K562 (cell line): ENCODE measurements at regions not wholly inside any gene's neighbourhood (a gene's known extent, or its start where the extent isn't known, plus 50 kb on each side); places are given as distances from the start of the nearest gene placed in this dataset.

Experiments
- ATAC-seq: fragments of 200-7000 bp; cut with Tn5 transposase; 3 replicates; pipeline ENCODE4 v1.9.1; 2020; ENCODE audit warnings: moderate library complexity
- BruUV-seq: library from RNA; stranded (reverse); fragments of 400-500 nt; replicated peaks from 2 replicates; lab custom pipeline; 2021; lab: Mats Ljungman, UMichigan
- CTCF ChIA-PET: fragments of 300-600 bp; formaldehyde crosslinking; extraction: SDS; loops from one replicate; lab custom pipeline; 2021; ENCODE audit warnings: low intra/inter-chr PET ratio; lab: Yijun Ruan, JAX
- POLR2A ChIA-PET: fragments of 300-600, 350-650 bp; sonication (Branson Sonifier 250); formaldehyde crosslinking; extraction: SDS; loops from one replicate; lab custom pipeline; 2021; ENCODE audit warnings: antibody characterized with exemption, inconsistent platforms; lab: Yijun Ruan, JAX
- DNase-seq, 4 experiments: peaks; one replicate each; pipeline versions ENCODE4 v3.0.0 to v3.0.0-alpha.2; 2011 to 2018; ENCODE audit warnings: low spot score in 3 of 4, mixed read lengths in 3 of 4; ENCODE audit errors: extremely low read depth in 1 of 4
- FAIRE-seq: peaks from 2 replicates; lab custom pipeline; 2011; peaks lifted over from hg19 to GRCh38; lab: Jason Lieb, UNC
- H2AFZ ChIP-seq: 2 replicates; pipeline ENCODE4 v1.6.0; 2011; ENCODE audit warnings: low read depth, low read length, control low read depth, inconsistent platforms
- H3K27ac ChIP-seq: fragments of 200-600 bp; 3 replicates; pipeline ENCODE4 v1.8.0; 2011; ENCODE audit warnings: low read depth, mild to moderate bottlenecking, control low read depth, inconsistent platforms, low read length, moderate library complexity, mixed read lengths; ENCODE audit errors: extremely low read depth
- H3K27me3 ChIP-seq, 2 experiments: fragments of 300-600 bp in 1 of 2; 2 replicates in 1 of 2; 3 replicates in 1 of 2; pipeline versions ENCODE4 v1.6.0 to v1.8.0; 2011; ENCODE audit warnings: inconsistent platforms in 2 of 2, low read length in 2 of 2, mild to moderate bottlenecking in 1 of 2, mixed read lengths in 1 of 2, moderate library complexity in 1 of 2; ENCODE audit not compliant: control insufficient read depth in 2 of 2, insufficient read depth in 2 of 2
- H3K36me3 ChIP-seq: fragments of 300-600 bp; 3 replicates; pipeline ENCODE4 v1.8.0; 2011; ENCODE audit warnings: mild to moderate bottlenecking, low read length, inconsistent platforms; ENCODE audit not compliant: control insufficient read depth, insufficient read depth
- H3K4me1 ChIP-seq, 2 experiments: fragments of 200-600 bp in 1 of 2; replicated peaks in 1 of 2; 2 replicates in 1 of 2; 3 replicates in 1 of 2; pipeline versions ENCODE4 v1.5.1 to v1.8.0; 2011; ENCODE audit warnings: inconsistent platforms in 2 of 2, low read length in 2 of 2, mild to moderate bottlenecking in 1 of 2, mixed read lengths in 1 of 2, moderate library complexity in 1 of 2; ENCODE audit not compliant: control insufficient read depth in 2 of 2, insufficient read depth in 2 of 2
- H3K4me2 ChIP-seq: 2 replicates; pipeline ENCODE4 v1.6.1; 2011; ENCODE audit warnings: low read length, control low read depth, inconsistent platforms, mixed read lengths; ENCODE audit not compliant: insufficient read depth
- H3K4me3 ChIP-seq: fragments of 200-600 bp; sonication (generic), shearing (Covaris generic); 2 replicates; pipeline ENCODE4 v1.5.1; 2016; ENCODE audit warnings: control low read depth, inconsistent platforms
- H3K79me2 ChIP-seq: fragments of 200-600 bp; 3 replicates; pipeline ENCODE4 v1.8.0; 2011; ENCODE audit warnings: low read length, inconsistent platforms; ENCODE audit not compliant: control insufficient read depth, insufficient read depth
- H3K9ac ChIP-seq, 2 experiments: 2 replicates each; pipeline versions ENCODE4 v1.6.0 to v1.6.1; 2011; ENCODE audit warnings: low read depth in 2 of 2, low read length in 2 of 2, control low read depth in 1 of 2, inconsistent platforms in 1 of 2, mild to moderate bottlenecking in 1 of 2, mixed read lengths in 1 of 2; ENCODE audit not compliant: insufficient read depth in 1 of 2
- H3K9me1 ChIP-seq: one replicate; pipeline ENCODE4 v1.6.0; 2011; ENCODE audit warnings: inconsistent platforms, mild to moderate bottlenecking, low read length, moderate library complexity; ENCODE audit not compliant: control insufficient read depth, insufficient read depth
- H3K9me3 ChIP-seq: replicated peaks from 2 replicates; pipeline ENCODE4 v1.5.1; 2011; ENCODE audit warnings: low read depth, low read length, inconsistent platforms; ENCODE audit not compliant: control insufficient read depth, insufficient read depth
- H4K20me1 ChIP-seq: replicated peaks from 2 replicates; pipeline ENCODE4 v1.6.1; 2011; ENCODE audit warnings: low read length, inconsistent platforms, mixed read lengths; ENCODE audit not compliant: control insufficient read depth, insufficient read depth
- DDX20 ChIP-seq: fragments of 450-650 bp; IDR thresholded peaks from 2 replicates; pipeline ENCODE4 v1.6.1; 2016; ENCODE audit warnings: missing genetic modification characterization, low read depth, mild to moderate bottlenecking, missing compliant biosample characterization, moderate library complexity
- E2F6 ChIP-seq, 2 experiments: IDR thresholded peaks; 2 replicates each; pipeline ENCODE4 v1.6.1; 2011; ENCODE audit warnings: borderline replicate concordance in 1 of 2, control low read depth in 1 of 2, low read depth in 1 of 2, low read length in 1 of 2, mild to moderate bottlenecking in 1 of 2, mixed read lengths in 1 of 2, moderate library complexity in 1 of 2; ENCODE audit not compliant: insufficient read depth in 1 of 2, insufficient read length in 1 of 2, poor library complexity in 1 of 2, severe bottlenecking in 1 of 2; ENCODE audit errors: extremely low read depth in 1 of 2
- EZH2 ChIP-seq: IDR thresholded peaks from 2 replicates; pipeline ENCODE4 v1.6.1; 2012; ENCODE audit warnings: low read depth, mild to moderate bottlenecking, inconsistent platforms, low read length, borderline replicate concordance
- HDAC6 ChIP-seq: IDR thresholded peaks from 2 replicates; pipeline ENCODE4 v1.6.1; 2012; ENCODE audit warnings: low read depth, mild to moderate bottlenecking, control low read depth, inconsistent platforms, low read length, moderate library complexity
- MTA3 ChIP-seq: fragments of 450-650 bp; formaldehyde crosslinking; IDR thresholded peaks from 2 replicates; pipeline ENCODE4 v1.6.1; 2017; ENCODE audit warnings: mild to moderate bottlenecking, borderline replicate concordance
- SNAPC5 ChIP-seq: fragments of 250-450 bp; sonication (Bioruptor Pico); IDR thresholded peaks from 2 replicates; pipeline ENCODE4 v1.8.0; 2021; ENCODE audit warnings: moderate library complexity, mild to moderate bottlenecking, inconsistent platforms
- STAG1 ChIP-seq: sonication (generic); formaldehyde crosslinking; IDR thresholded peaks from 2 replicates; pipeline ENCODE4 v1.5.0; 2020; ENCODE audit warnings: missing genetic modification reagents, borderline replicate concordance
- ZFP1 ChIP-seq: fragments of 450-650 bp; formaldehyde crosslinking; IDR thresholded peaks from 2 replicates; pipeline ENCODE4 v1.4.0; 2020; ENCODE audit warnings: mild to moderate bottlenecking, mixed read lengths
- ZNF121 ChIP-seq: sonication (generic); formaldehyde crosslinking; conservative IDR thresholded peaks from 2 replicates; pipeline ENCODE4 v1.8.0; 2022; ENCODE audit warnings: missing genetic modification reagents
- ZNF146 ChIP-seq: IDR thresholded peaks from one replicate; pipeline ENCODE4 v1.6.1; 2018; ENCODE audit warnings: missing compliant biosample characterization; ENCODE audit not compliant: unreplicated experiment
- ZNF253 ChIP-seq: fragments of 250-450 bp; sonication (Bioruptor Pico); conservative IDR thresholded peaks from 2 replicates; pipeline ENCODE4 v1.6.1; 2021; ENCODE audit warnings: mild to moderate bottlenecking
- ZSCAN32 ChIP-seq: fragments of 450-650 bp; formaldehyde crosslinking; IDR thresholded peaks from 2 replicates; pipeline ENCODE4 v1.4.0; 2020; ENCODE audit warnings: mild to moderate bottlenecking, moderate library complexity
- WGBS: fragments of 100-300 bp; shearing (Covaris generic); methylation state at CpG from one replicate; pipeline ENCODE4 v1.1.6; 2016; ENCODE audit warnings: low coverage, mixed read lengths; ENCODE audit not compliant: insufficient coverage; ENCODE audit errors: missing lambda C conversion rate; 5-methylcytosine and 5-hydroxymethylcytosine counted together
- in situ Hi-C: fragments of 300-500 bp; cut with MboI; formaldehyde crosslinking; loops from 4 replicates; pipeline ENCODE4 v1.15.0; 2018; ENCODE audit warnings: inconsistent platforms, mixed read lengths
- intact Hi-C: fragments of 100-400 bp; cut with micrococcal nuclease; formaldehyde crosslinking; loops from 2 replicates; pipeline ENCODE4 v1.14.2; 2022

- TF ChIP-seq ZNF121 (no peak), ZFP1 (CRISPR knock-in tag) (no peak)
Observed at GRCh38 chr5:111927191-111927590, 170.2 kb upstream of the NREP start (continued).

- no peak for ATAC-seq
- Histone ChIP-seq H3K4me1 (no peaks in the 10 kb centered on the region), H4K20me1 (no peaks in the 10 kb centered on the region), H3K79me2 (no peaks in the 10 kb centered on the region), H3K9me3 (no peaks in the 10 kb centered on the region), H3K9ac (no peak overlapping the region), H3K9me1 (no peaks in the 10 kb centered on the region), H2AFZ (no peak overlapping the region), H3K36me3 (no peaks in the 10 kb centered on the region), H3K27me3 (no peaks in the 10 kb centered on the region), H3K27ac (no peak overlapping the region), H3K4me3 (no peak overlapping the region), H3K4me2 (no peak overlapping the region)
- FAIRE-seq = no peak
- no peak for DNase-seq
- ChIA-PET POLR2A (no interaction called here), CTCF (no interaction called here)
- 0% methylated on average over 3 of the region's 3 CpGs for WGBS
- BruUV-seq = no TSS peak
- in situ Hi-C loops (no loop called here), intact Hi-C loops (no loop called here)
- TF ChIP-seq STAG1 (CRISPR knock-in tag) = no peak
- TF ChIP-seq MTA3 = no peak
- no peak for TF ChIP-seq ZNF253 (CRISPR knock-in tag)
- no peak for TF ChIP-seq HDAC6
- no peak for TF ChIP-seq DDX20
- TF ChIP-seq E2F6 (IDR thresholded peaks at IDR 0.05; ENCODE audit: borderline replicate concordance in 1 of 2, extremely low read depth in 1 of 2, insufficient read depth in 1 of 2, insufficient read length in 1 of 2, low read depth in 1 of 2, low read length in 1 of 2, poor library complexity in 1 of 2, severe bottlenecking in 1 of 2) = no peak
- no peak for TF ChIP-seq ZSCAN32 (CRISPR knock-in tag)
- TF ChIP-seq ZNF146 = no peak
- TF ChIP-seq EZH2 = no peak
- no peak for TF ChIP-seq SNAPC5 (CRISPR knock-in tag)
Observed at GRCh38 chr5:111926026-111926425, 169.0 kb upstream of the NREP start.
